ENCODE measurements at regions not wholly inside any gene's neighbourhood (a gene's known extent, or its start where the extent isn't known, plus 50 kb on each side); places are given as distances from the start of the nearest gene placed in this dataset.

GRCh38 chr6:15877231-15877630 lies 214.4 kb upstream of the DTNBP1 start:
- DNase-seq (ENCODE audit: low spot score): no peak
- Histone ChIP-seq H3K4me3 (ENCODE audit: low read depth, low read length, poor library complexity, severe bottlenecking) (no peak overlapping the region), H3K9me3 (ENCODE audit: low read length) (no peaks in the 10 kb centered on the region), H3K9me2 (ENCODE audit: insufficient read depth, low read length) (no peaks in the 10 kb centered on the region), H3K36me3 (ENCODE audit: insufficient read depth, low read length) (no peaks in the 10 kb centered on the region), H3K27ac (ENCODE audit: low read depth, low read length, poor library complexity, severe bottlenecking) (no peak overlapping the region), H4K20me1 (ENCODE audit: insufficient read depth, low read length) (no peaks in the 10 kb centered on the region), H3K4me1 (ENCODE audit: insufficient read depth, low read length, poor library complexity, severe bottlenecking) (peaks cover 8% of the 10 kb centered on the region), H3K79me2 (ENCODE audit: insufficient read depth, low read depth, low read length) (no peaks in the 10 kb centered on the region), H2AFZ (ENCODE audit: low read length) (no peak overlapping the region), H3K4me2 (ENCODE audit: low read length) (no peak overlapping the region)
- CTCF ChIA-PET (ENCODE audit: unreplicated experiment): no interaction called here
- intact Hi-C loops (cut with micrococcal nuclease; ENCODE audit: unreplicated experiment): no loop called here
- TF ChIP-seq CTCF (conservative IDR thresholded peaks at IDR 0.05; ENCODE audit: low read length): no peak
- TF ChIP-seq EZH2phosphoT487 (IDR thresholded peaks at IDR 0.05; ENCODE audit: borderline replicate concordance, low read depth, low read length): no peak
- POLR2A ChIA-PET: interaction anchor here (0.6 to 0.8 kb wide), 2 partner anchors 9 to 15 kb away, joined by 3 read pairs; no protein-coding TSS in a partner anchor
- no TSS peak for BruUV-seq (replicated peaks)

- no peak overlapping the region for H2AFZ ChIP-seq (ENCODE audit: low read length)
- H3K36me3 ChIP-seq (ENCODE audit: insufficient read depth, low read length): no peaks in the 10 kb centered on the region
- no peak for TF ChIP-seq CTCF (conservative IDR thresholded peaks at IDR 0.05; ENCODE audit: low read length)
- H4K20me1 ChIP-seq (ENCODE audit: insufficient read depth, low read length): no peaks in the 10 kb centered on the region
- ChIA-PET POLR2A (interaction anchor here (0.5 kb wide), 1 partner anchor 246 kb away, joined by 3 read pairs; no protein-coding TSS in a partner anchor), CTCF (ENCODE audit: unreplicated experiment) (no interaction called here)
- DNase-seq (ENCODE audit: low spot score): no peak
- intact Hi-C loops (cut with micrococcal nuclease; ENCODE audit: unreplicated experiment): no loop called here
- no TSS peak for BruUV-seq (replicated peaks)
- no peaks in the 10 kb centered on the region for H3K79me2 ChIP-seq (ENCODE audit: insufficient read depth, low read depth, low read length)
- H3K9me2 ChIP-seq (ENCODE audit: insufficient read depth, low read length): no peaks in the 10 kb centered on the region
- peaks cover 6% of the 10 kb centered on the region for H3K4me1 ChIP-seq (ENCODE audit: insufficient read depth, low read length, poor library complexity, severe bottlenecking)
- H3K4me2 ChIP-seq (ENCODE audit: low read length): no peak overlapping the region
- H3K27ac ChIP-seq (ENCODE audit: low read depth, low read length, poor library complexity, severe bottlenecking): no peak overlapping the region
- no peaks in the 10 kb centered on the region for H3K9me3 ChIP-seq (ENCODE audit: low read length)
- H3K4me3 ChIP-seq (ENCODE audit: low read depth, low read length, poor library complexity, severe bottlenecking): no peak overlapping the region
Observed at GRCh38 chr6:15876406-15876805, 213.6 kb upstream of the DTNBP1 start.

GRCh38 chr6:15875797-15876196 lies 213.0 kb upstream of the DTNBP1 start:
- H4K20me1 ChIP-seq (ENCODE audit: insufficient read depth, low read length): no peaks in the 10 kb centered on the region
- ChIA-PET POLR2A (interaction anchor here (2.1 kb wide), 1 partner anchor 26 kb away, joined by 4 read pairs; no protein-coding TSS in a partner anchor), CTCF (ENCODE audit: unreplicated experiment) (no interaction called here)
- BruUV-seq (replicated peaks): no TSS peak
- intact Hi-C loops (cut with micrococcal nuclease; ENCODE audit: unreplicated experiment): no loop called here
- H3K4me3 ChIP-seq (ENCODE audit: low read depth, low read length, poor library complexity, severe bottlenecking): no peak overlapping the region
- TF ChIP-seq EZH2phosphoT487 (IDR thresholded peaks at IDR 0.05; ENCODE audit: borderline replicate concordance, low read depth, low read length) (no peak), CTCF (conservative IDR thresholded peaks at IDR 0.05; ENCODE audit: low read length) (no peak)
- H3K79me2 ChIP-seq (ENCODE audit: insufficient read depth, low read depth, low read length): no peaks in the 10 kb centered on the region
- H2AFZ ChIP-seq (ENCODE audit: low read length): no peak overlapping the region
- no peaks in the 10 kb centered on the region for H3K36me3 ChIP-seq (ENCODE audit: insufficient read depth, low read length)
- no peak overlapping the region for H3K4me2 ChIP-seq (ENCODE audit: low read length)
- no peaks in the 10 kb centered on the region for H3K4me1 ChIP-seq (ENCODE audit: insufficient read depth, low read length, poor library complexity, severe bottlenecking)
- H3K9me3 ChIP-seq (ENCODE audit: low read length): no peaks in the 10 kb centered on the region
- H3K27ac ChIP-seq (ENCODE audit: low read depth, low read length, poor library complexity, severe bottlenecking): no peak overlapping the region
- DNase-seq (ENCODE audit: low spot score): no peak
- no peaks in the 10 kb centered on the region for H3K9me2 ChIP-seq (ENCODE audit: insufficient read depth, low read length)

Data from OCI-LY7 (cell line).